Loucy (cell line): ENCODE measurements at regions not wholly inside any gene's neighbourhood (a gene's known extent, or its start where the extent isn't known, plus 50 kb on each side); places are given as distances from the start of the nearest gene placed in this dataset.

Experiments
- H2AFZ ChIP-seq: fragments of 200-600 bp; sonication (generic); 2 replicates; pipeline ENCODE4 v1.6.0; 2016; ENCODE audit warnings: antibody characterized with exemption, mild to moderate bottlenecking, low read length, moderate library complexity
- H3F3A ChIP-seq: fragments of 200-600 bp; 2 replicates; pipeline ENCODE4 v1.6.0; 2016; ENCODE audit warnings: antibody characterized with exemption, low read depth, mild to moderate bottlenecking
- H3K27me3 ChIP-seq: fragments of 200-600 bp; sonication (generic); 2 replicates; pipeline ENCODE4 v1.6.1; 2014; ENCODE audit warnings: low read length, mild to moderate bottlenecking; ENCODE audit not compliant: insufficient read depth, poor library complexity, severe bottlenecking
- H3K36me3 ChIP-seq: fragments of 200-600 bp; sonication (generic); 2 replicates; pipeline ENCODE4 v1.6.1; 2016; ENCODE audit warnings: low read length; ENCODE audit not compliant: insufficient read depth
- H3K4me1 ChIP-seq: fragments of 200-600 bp; sonication (generic); 2 replicates; pipeline ENCODE4 v1.5.1; 2014; ENCODE audit warnings: low read length, mild to moderate bottlenecking; ENCODE audit not compliant: insufficient read depth, poor library complexity, severe bottlenecking
- H3K4me2 ChIP-seq: fragments of 200-600 bp; sonication (generic); 2 replicates; pipeline ENCODE4 v1.6.0; 2014; ENCODE audit warnings: antibody characterized with exemption, low read length, low read depth, mild to moderate bottlenecking; ENCODE audit not compliant: poor library complexity, severe bottlenecking
- H3K4me3 ChIP-seq: fragments of 200-600 bp; sonication (generic); 2 replicates; pipeline ENCODE4 v1.5.1; 2014; ENCODE audit warnings: low read length, mild to moderate bottlenecking, mixed read lengths; ENCODE audit not compliant: poor library complexity, severe bottlenecking
- H3K79me2 ChIP-seq: fragments of 200-600 bp; sonication (generic); 2 replicates; pipeline ENCODE4 v1.6.1; 2014; ENCODE audit warnings: low read length; ENCODE audit not compliant: insufficient read depth
- H3K9ac ChIP-seq: fragments of 200-600 bp; sonication (generic); 2 replicates; pipeline ENCODE4 v1.6.0; 2014; ENCODE audit warnings: mild to moderate bottlenecking, low read depth, low read length, moderate library complexity; ENCODE audit not compliant: poor library complexity, severe bottlenecking
- H3K9me2 ChIP-seq: fragments of 200-600 bp; sonication (generic); replicated peaks from 2 replicates; pipeline ENCODE4 v1.6.1; 2016; ENCODE audit warnings: low read depth, low read length, mixed read lengths
- H3K9me3 ChIP-seq: fragments of 200-600 bp; sonication (generic); 2 replicates; pipeline ENCODE4 v1.6.1; 2014; ENCODE audit warnings: mild to moderate bottlenecking, antibody characterized with exemption, low read length, low read depth; ENCODE audit not compliant: insufficient read depth
- H4K20me1 ChIP-seq: fragments of 200-600 bp; sonication (generic); 2 replicates; pipeline ENCODE4 v1.6.0; 2014; ENCODE audit warnings: antibody characterized with exemption, low read length, mild to moderate bottlenecking; ENCODE audit not compliant: insufficient read depth, poor library complexity, severe bottlenecking
- CTCF ChIP-seq: fragments of 200-600 bp; sonication (generic); conservative IDR thresholded peaks from 2 replicates; pipeline ENCODE4 v1.5.1; 2014; ENCODE audit warnings: mild to moderate bottlenecking, antibody characterized with exemption, low read length
- EZH2phosphoT487 ChIP-seq: fragments of 200-600 bp; IDR thresholded peaks from 2 replicates; pipeline ENCODE4 v1.6.1; 2018; ENCODE audit warnings: antibody characterized with exemption, mild to moderate bottlenecking, moderate library complexity, borderline replicate concordance

- no peak overlapping the region for H2AFZ ChIP-seq
- H3K36me3 ChIP-seq, result no peaks in the 10 kb centered on the region
Observed at GRCh38 chr13:100735494-100735893, 60.9 kb upstream of the TMTC4 start.

DNA sequence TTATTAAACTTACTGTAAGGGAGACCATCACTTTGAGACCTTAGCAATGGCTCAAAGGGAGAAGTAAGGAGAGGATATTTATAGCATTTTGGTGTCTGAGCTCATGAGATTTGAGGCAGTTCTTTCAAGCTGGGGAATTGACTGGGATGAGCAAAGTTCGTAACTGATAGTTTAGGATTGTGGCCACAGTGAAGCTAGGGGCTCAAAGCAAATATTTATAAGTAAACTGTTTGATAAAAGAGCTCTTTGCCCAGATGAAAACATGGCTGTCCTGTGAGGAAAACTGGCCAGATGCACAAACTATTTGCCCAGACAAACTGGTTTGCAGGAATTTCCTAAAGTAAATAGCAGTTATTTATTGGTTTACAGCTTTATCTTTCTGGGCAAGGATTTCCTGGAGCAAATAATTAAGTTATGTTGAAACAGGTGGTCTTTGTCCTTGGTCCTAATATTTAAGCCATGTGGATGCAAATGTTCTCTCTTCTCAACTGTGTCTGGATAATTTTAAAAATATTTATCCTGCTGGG is 59.7 kb upstream of the TMTC4 start:
- no peak overlapping the region for H3K4me2 ChIP-seq
- TF ChIP-seq EZH2phosphoT487 (no peak), CTCF (no peak)
- no peak overlapping the region for H3K9ac ChIP-seq

More at GRCh38 chr13:100735494-100735893, 60.9 kb upstream of the TMTC4 start:
- Histone ChIP-seq H3K9me2 (peaks cover 4% of the 10 kb centered on the region; the same call in 1 of the 2 replicates), H3K4me2 (no peak overlapping the region), H3K9me3 (no peaks in the 10 kb centered on the region), H3K4me1 (no peaks in the 10 kb centered on the region), H3K27me3 (no peaks in the 10 kb centered on the region), H4K20me1 (no peaks in the 10 kb centered on the region), H3K4me3 (no peak overlapping the region), H3F3A (no peaks in the 10 kb centered on the region), H3K9ac (no peak overlapping the region), H3K79me2 (no peaks in the 10 kb centered on the region)
- TF ChIP-seq EZH2phosphoT487 (no peak), CTCF (no peak)

GRCh38 chr13:100733261-100733660 is 58.7 kb upstream of the TMTC4 start:
- no peaks in the 10 kb centered on the region for H3K79me2 ChIP-seq
- no peak overlapping the region for H3K4me3 ChIP-seq
- no peaks in the 10 kb centered on the region for H3F3A ChIP-seq
- H2AFZ ChIP-seq, result no peak overlapping the region
- H3K36me3 ChIP-seq, result no peaks in the 10 kb centered on the region
- H3K27me3 ChIP-seq, result no peaks in the 10 kb centered on the region
- TF ChIP-seq EZH2phosphoT487 (no peak), CTCF (no peak)
- H3K4me1 ChIP-seq, result no peaks in the 10 kb centered on the region
- H4K20me1 ChIP-seq, result no peaks in the 10 kb centered on the region
- no peaks in the 10 kb centered on the region for H3K9me2 ChIP-seq
- H3K9ac ChIP-seq, result no peak overlapping the region
- H3K9me3 ChIP-seq, result no peaks in the 10 kb centered on the region
- H3K4me2 ChIP-seq, result no peak overlapping the region

More for the DNA sequence above, 59.7 kb upstream of the TMTC4 start:
- Histone ChIP-seq H3K9me2 (no peaks in the 10 kb centered on the region), H3K36me3 (no peaks in the 10 kb centered on the region), H4K20me1 (no peaks in the 10 kb centered on the region), H3K79me2 (no peaks in the 10 kb centered on the region), H3K4me1 (no peaks in the 10 kb centered on the region), H3K27me3 (no peaks in the 10 kb centered on the region), H3F3A (no peaks in the 10 kb centered on the region), H3K9me3 (no peaks in the 10 kb centered on the region), H2AFZ (no peak overlapping the region), H3K4me3 (no peak overlapping the region)
